ENCODE measurements at regions not wholly inside any gene's neighbourhood (a gene's known extent, or its start where the extent isn't known, plus 50 kb on each side); places are given as distances from the start of the nearest gene placed in this dataset.

- no peaks in the 10 kb centered on the region for H3K27me3 ChIP-seq (ENCODE audit: insufficient read depth, low read length)
- peak; percentile 58 for DNase-seq (ENCODE audit: low read depth)
- H3K27ac ChIP-seq (ENCODE audit: low read depth, low read length): no peak overlapping the region
- no peak for FAIRE-seq
- H3K36me3 Mint-ChIP-seq (ENCODE audit: low read depth, unreplicated experiment): peaks cover 3% of the 10 kb centered on the region
- H3K36me3 ChIP-seq (ENCODE audit: insufficient read depth, low read length): no peaks in the 10 kb centered on the region
- H3K27me3 Mint-ChIP-seq (ENCODE audit: low read depth, unreplicated experiment): no peaks in the 10 kb centered on the region
- H3K4me3 Mint-ChIP-seq (ENCODE audit: unreplicated experiment): no peak overlapping the region
- no peaks in the 10 kb centered on the region for H4K20me1 ChIP-seq (ENCODE audit: insufficient read depth, low read length)
- no peak overlapping the region for H2AFZ ChIP-seq (ENCODE audit: low read depth, low read length)
- no peaks in the 10 kb centered on the region for H3K79me2 ChIP-seq (ENCODE audit: insufficient read depth, low read length)
- no peak overlapping the region for H3K4me2 ChIP-seq (ENCODE audit: low read length)
- H3K9me3 ChIP-seq (ENCODE audit: insufficient read depth, low read depth, low read length): no peaks in the 10 kb centered on the region
- TF ChIP-seq EZH2 (IDR thresholded peaks at IDR 0.05; ENCODE audit: insufficient read depth, low read length) (no peak), CTCF (IDR thresholded peaks at IDR 0.05; ENCODE audit: insufficient read depth, low read depth, low read length) (no peak)
- peaks cover 7% of the 10 kb centered on the region for H3K4me1 ChIP-seq (ENCODE audit: insufficient read depth, low read length)
- no peak overlapping the region for H3K4me3 ChIP-seq (ENCODE audit: insufficient read depth, low read depth, low read length)
- H3K27ac Mint-ChIP-seq (ENCODE audit: unreplicated experiment): no peak overlapping the region
- no peak overlapping the region for H3K9ac ChIP-seq (ENCODE audit: low read length)
- H3K4me1 Mint-ChIP-seq (ENCODE audit: low read depth, unreplicated experiment): peaks cover 15% of the 10 kb centered on the region
- peaks cover 3% of the 10 kb centered on the region for H3K9me3 Mint-ChIP-seq (ENCODE audit: unreplicated experiment)
Measured at GRCh38 chr2:160652236-160652635, 158.6 kb upstream of the RBMS1 start.

- FAIRE-seq (no peak), DNase-seq (ENCODE audit: low read depth) (no peak)
- no peak overlapping the region for H3K27ac ChIP-seq (ENCODE audit: low read depth, low read length)
- no peak overlapping the region for H3K4me3 ChIP-seq (ENCODE audit: insufficient read depth, low read depth, low read length)
- no peaks in the 10 kb centered on the region for H3K79me2 ChIP-seq (ENCODE audit: insufficient read depth, low read length)
- H3K9me3 ChIP-seq (ENCODE audit: insufficient read depth, low read depth, low read length): no peaks in the 10 kb centered on the region
- Mint-ChIP-seq H3K27me3 (ENCODE audit: low read depth, unreplicated experiment) (no peaks in the 10 kb centered on the region), H3K36me3 (ENCODE audit: low read depth, unreplicated experiment) (no peaks in the 10 kb centered on the region), H3K4me3 (ENCODE audit: unreplicated experiment) (no peak overlapping the region), H3K9me3 (ENCODE audit: unreplicated experiment) (no peaks in the 10 kb centered on the region), H3K4me1 (ENCODE audit: low read depth, unreplicated experiment) (peaks cover 3% of the 10 kb centered on the region), H3K27ac (ENCODE audit: unreplicated experiment) (no peak overlapping the region)
- no peaks in the 10 kb centered on the region for H3K36me3 ChIP-seq (ENCODE audit: insufficient read depth, low read length)
- no peak overlapping the region for H3K4me2 ChIP-seq (ENCODE audit: low read length)
- no peak overlapping the region for H2AFZ ChIP-seq (ENCODE audit: low read depth, low read length)
- no peak overlapping the region for H3K9ac ChIP-seq (ENCODE audit: low read length)
- peaks cover 2% of the 10 kb centered on the region for H3K4me1 ChIP-seq (ENCODE audit: insufficient read depth, low read length)
- H4K20me1 ChIP-seq (ENCODE audit: insufficient read depth, low read length): no peaks in the 10 kb centered on the region
- no peaks in the 10 kb centered on the region for H3K27me3 ChIP-seq (ENCODE audit: insufficient read depth, low read length)
- TF ChIP-seq CTCF (IDR thresholded peaks at IDR 0.05; ENCODE audit: insufficient read depth, low read depth, low read length): no peak
- TF ChIP-seq EZH2 (IDR thresholded peaks at IDR 0.05; ENCODE audit: insufficient read depth, low read length): no peak
Measured at GRCh38 chr2:160657196-160657595, 163.6 kb upstream of the RBMS1 start.

- H3K27me3 Mint-ChIP-seq (ENCODE audit: low read depth, unreplicated experiment): no peaks in the 10 kb centered on the region
- H3K4me3 Mint-ChIP-seq (ENCODE audit: unreplicated experiment): no peak overlapping the region
- no peaks in the 10 kb centered on the region for H3K79me2 ChIP-seq (ENCODE audit: insufficient read depth, low read length)
- H4K20me1 ChIP-seq (ENCODE audit: insufficient read depth, low read length): no peaks in the 10 kb centered on the region
- no peak overlapping the region for H3K27ac Mint-ChIP-seq (ENCODE audit: unreplicated experiment)
- H3K27me3 ChIP-seq (ENCODE audit: insufficient read depth, low read length): no peaks in the 10 kb centered on the region
- no peak for FAIRE-seq
- no peaks in the 10 kb centered on the region for H3K9me3 Mint-ChIP-seq (ENCODE audit: unreplicated experiment)
- no peak for DNase-seq (ENCODE audit: low read depth)
- H3K36me3 ChIP-seq (ENCODE audit: insufficient read depth, low read length): no peaks in the 10 kb centered on the region
- no peak overlapping the region for H3K4me2 ChIP-seq (ENCODE audit: low read length)
- H3K9me3 ChIP-seq (ENCODE audit: insufficient read depth, low read depth, low read length): no peaks in the 10 kb centered on the region
- no peak overlapping the region for H3K9ac ChIP-seq (ENCODE audit: low read length)
- H2AFZ ChIP-seq (ENCODE audit: low read depth, low read length): no peak overlapping the region
- no peak overlapping the region for H3K4me3 ChIP-seq (ENCODE audit: insufficient read depth, low read depth, low read length)
- TF ChIP-seq EZH2 (IDR thresholded peaks at IDR 0.05; ENCODE audit: insufficient read depth, low read length): no peak
- no peak for TF ChIP-seq CTCF (IDR thresholded peaks at IDR 0.05; ENCODE audit: insufficient read depth, low read depth, low read length)
- no peak overlapping the region for H3K27ac ChIP-seq (ENCODE audit: low read depth, low read length)
- no peaks in the 10 kb centered on the region for H3K36me3 Mint-ChIP-seq (ENCODE audit: low read depth, unreplicated experiment)
- H3K4me1 Mint-ChIP-seq (ENCODE audit: low read depth, unreplicated experiment): no peaks in the 10 kb centered on the region
- no peaks in the 10 kb centered on the region for H3K4me1 ChIP-seq (ENCODE audit: insufficient read depth, low read length)
Measured at GRCh38 chr2:160658851-160659250, 165.2 kb upstream of the RBMS1 start.

Data from astrocyte (in vitro differentiated cells and primary cell).